ENCODE measurements at regions not wholly inside any gene's neighbourhood (a gene's known extent, or its start where the extent isn't known, plus 50 kb on each side); places are given as distances from the start of the nearest gene placed in this dataset.

- no peak overlapping the region for H3K4me3 ChIP-seq (ENCODE audit: low read depth, low read length)
These were observed 924.7 kb upstream of the ADGRL2 start for GRCh38 chr1:80876035-80876434.

DNA sequence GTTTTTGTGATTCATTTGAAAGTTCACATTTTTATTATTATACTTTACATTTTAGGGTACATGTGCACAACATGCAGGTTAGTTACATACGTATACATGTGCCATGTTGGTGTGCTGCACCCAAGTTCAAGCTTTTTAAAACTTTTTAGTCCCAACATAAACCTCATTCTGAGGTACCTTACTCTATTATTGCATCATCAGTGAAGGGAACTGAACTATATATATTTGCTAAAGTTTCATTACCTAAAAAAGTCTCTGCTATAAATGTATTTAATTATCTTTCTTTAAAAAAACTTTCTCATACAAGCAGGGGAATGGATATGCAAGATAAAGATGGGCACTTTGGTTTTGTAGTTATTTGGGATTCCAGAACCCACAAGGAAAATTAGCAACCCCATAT lies 931.4 kb upstream of the ADGRL2 start:
- H3K4me3 ChIP-seq (ENCODE audit: low read depth, low read length): no peak overlapping the region

DNA sequence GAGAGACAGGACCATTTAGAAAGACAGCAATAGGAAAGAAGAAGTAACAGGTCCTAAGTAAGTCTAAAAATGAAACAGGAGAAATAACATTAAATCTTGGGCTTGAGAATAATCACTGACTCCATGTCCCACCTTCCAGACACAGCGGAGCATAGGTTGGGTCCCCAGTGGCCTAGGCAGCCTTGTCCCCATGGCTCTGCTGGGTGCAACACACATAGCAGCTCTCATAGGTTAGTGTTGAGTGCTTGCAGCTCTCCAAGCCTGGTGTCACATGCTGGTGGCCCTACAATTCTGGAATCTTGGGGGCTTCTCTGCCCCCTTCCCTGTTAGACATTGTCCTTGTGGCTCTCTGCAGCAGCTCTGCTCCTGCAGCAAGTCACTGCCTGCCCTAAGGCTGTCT lies 952.8 kb upstream of the ADGRL2 start:
- no peak overlapping the region for H3K4me3 ChIP-seq (ENCODE audit: low read depth, low read length)

DNA sequence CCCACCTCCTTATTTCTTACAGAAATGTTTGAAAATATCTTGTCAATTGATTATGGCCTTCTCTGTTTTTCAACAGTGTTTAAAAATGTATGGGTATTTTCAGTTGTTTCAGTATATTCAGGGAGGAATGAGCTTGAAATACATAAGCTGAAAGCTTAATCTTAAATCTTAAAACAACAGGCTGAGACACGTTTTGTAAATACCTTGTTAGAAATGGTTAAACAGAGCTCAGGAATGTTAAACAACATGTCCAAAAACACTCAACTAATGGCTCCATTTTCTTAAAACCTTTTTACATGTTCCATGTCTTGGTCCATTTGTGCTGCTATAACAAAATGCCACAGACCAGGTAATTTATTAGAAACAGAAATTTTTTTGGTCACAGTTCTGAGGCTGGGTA lies 953.8 kb upstream of the ADGRL2 start:
- H3K4me3 ChIP-seq (ENCODE audit: low read depth, low read length): no peak overlapping the region

- H3K4me3 ChIP-seq (ENCODE audit: low read depth, low read length): no peak overlapping the region
These were observed 957.9 kb upstream of the ADGRL2 start for GRCh38 chr1:80842796-80843195.

GRCh38 chr1:80841261-80841660 lies 959.5 kb upstream of the ADGRL2 start:
- no peak overlapping the region for H3K4me3 ChIP-seq (ENCODE audit: low read depth, low read length)

GRCh38 chr1:80837066-80837465 lies 963.7 kb upstream of the ADGRL2 start:
- H3K4me3 ChIP-seq (ENCODE audit: low read depth, low read length): no peak overlapping the region

DNA sequence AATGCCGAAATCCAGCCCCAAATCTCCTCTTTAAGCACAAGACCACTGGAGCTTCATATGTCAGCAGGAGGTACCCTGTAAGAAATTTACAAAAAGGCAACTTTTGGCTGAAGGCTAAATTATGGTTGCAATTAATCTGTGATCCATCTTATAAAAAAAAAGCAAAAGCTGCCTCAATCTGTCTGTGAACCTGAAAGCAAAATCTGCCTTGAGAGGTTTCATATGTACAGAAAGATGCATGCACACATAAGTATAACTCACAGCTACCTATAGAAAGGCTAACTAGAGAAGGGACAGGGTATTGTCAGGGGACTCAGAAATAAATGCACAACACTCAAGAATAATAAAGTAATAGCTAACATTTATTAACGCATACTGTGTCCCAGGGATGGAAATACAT lies 964.2 kb upstream of the ADGRL2 start:
- no peak overlapping the region for H3K4me3 ChIP-seq (ENCODE audit: low read depth, low read length)

GRCh38 chr1:80827666-80828065 lies 973.1 kb upstream of the ADGRL2 start:
- no peak overlapping the region for H3K4me3 ChIP-seq (ENCODE audit: low read depth, low read length)

DNA sequence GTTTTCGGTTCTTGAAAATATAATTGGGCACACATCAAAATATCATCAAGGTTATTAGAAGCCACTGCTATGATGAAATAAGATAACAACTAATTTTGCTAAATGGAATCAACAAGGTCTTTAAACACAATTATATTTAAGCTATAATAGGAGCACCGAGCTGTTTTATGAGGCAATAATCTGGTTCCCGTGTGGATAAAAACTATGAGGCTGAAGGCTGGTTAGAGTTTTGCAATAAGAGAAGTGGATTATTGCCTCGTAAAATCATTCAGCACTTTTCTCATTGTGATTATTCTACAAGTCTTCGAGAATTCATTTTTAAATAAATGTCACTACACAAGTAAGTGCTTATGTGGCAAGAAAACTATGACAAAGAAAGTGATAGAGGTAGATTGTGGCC lies 975.7 kb upstream of the ADGRL2 start:
- no peak overlapping the region for H3K4me3 ChIP-seq (ENCODE audit: low read depth, low read length)

- no peak overlapping the region for H3K4me3 ChIP-seq (ENCODE audit: low read depth, low read length)
These were observed 982.5 kb upstream of the ADGRL2 start for GRCh38 chr1:80818211-80818610.

GRCh38 chr1:80807981-80808380 lies 992.8 kb upstream of the ADGRL2 start:
- no peak overlapping the region for H3K4me3 ChIP-seq (ENCODE audit: low read depth, low read length)

DNA sequence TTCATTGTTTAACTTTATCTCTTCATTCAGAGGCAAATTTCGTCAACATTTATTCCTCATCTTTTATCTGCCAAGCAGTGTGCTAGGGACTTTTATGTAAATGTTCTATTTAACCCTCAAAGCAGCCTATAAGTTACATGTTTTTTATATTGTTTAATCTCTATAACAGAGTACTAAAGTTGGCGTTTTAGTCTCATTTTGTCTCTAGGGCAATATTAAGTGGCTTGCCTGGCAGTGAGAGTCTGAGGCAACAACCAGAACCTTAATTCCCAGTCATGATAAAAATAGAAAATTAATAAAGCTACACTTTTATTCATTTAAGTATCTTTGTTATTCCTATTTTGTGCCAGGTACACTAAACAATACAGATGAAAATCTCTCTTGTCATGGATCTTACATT lies 994.3 kb upstream of the ADGRL2 start:
- H3K4me3 ChIP-seq (ENCODE audit: low read depth, low read length): no peak overlapping the region

DNA sequence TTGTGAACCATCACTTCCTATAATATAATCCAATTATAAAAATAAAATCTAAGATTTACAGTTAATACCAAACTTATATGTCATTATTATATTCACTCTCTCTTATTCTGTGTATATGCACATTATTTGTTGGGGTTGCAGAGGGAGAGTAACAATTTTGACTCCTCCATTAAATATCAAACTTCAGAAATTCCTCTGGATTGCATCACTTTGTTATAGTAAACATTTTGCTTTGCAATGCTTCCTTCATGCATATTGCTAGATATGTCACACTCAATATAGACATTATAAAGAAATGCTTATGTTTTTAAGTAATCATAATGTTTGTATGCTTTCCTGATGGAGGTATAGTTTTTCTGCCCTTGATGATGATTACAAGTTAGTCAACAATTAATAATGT lies 999.0 kb upstream of the ADGRL2 start:
- H3K4me3 ChIP-seq (ENCODE audit: low read depth, low read length): no peak overlapping the region

DNA sequence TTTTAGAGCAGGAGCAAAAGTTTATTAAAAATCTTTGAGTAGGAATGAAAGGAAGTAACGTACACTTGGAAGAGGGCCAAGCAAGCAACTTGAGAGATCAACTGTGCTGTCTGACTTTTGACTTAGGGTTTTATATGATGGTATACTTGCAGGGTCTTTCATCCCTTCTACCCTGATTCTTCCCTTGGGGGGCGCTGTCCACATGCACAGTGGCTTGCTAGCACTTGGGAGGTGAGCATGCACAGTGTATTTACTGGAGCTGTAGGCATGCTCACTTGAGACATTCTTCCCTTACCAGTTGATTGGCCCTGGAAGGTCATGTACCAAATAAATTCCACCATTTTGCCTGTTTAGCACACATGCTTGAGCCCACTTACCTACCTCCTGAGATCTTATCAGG lies 1001.3 kb upstream of the ADGRL2 start:
- no peak overlapping the region for H3K4me3 ChIP-seq (ENCODE audit: low read depth, low read length)

DNA sequence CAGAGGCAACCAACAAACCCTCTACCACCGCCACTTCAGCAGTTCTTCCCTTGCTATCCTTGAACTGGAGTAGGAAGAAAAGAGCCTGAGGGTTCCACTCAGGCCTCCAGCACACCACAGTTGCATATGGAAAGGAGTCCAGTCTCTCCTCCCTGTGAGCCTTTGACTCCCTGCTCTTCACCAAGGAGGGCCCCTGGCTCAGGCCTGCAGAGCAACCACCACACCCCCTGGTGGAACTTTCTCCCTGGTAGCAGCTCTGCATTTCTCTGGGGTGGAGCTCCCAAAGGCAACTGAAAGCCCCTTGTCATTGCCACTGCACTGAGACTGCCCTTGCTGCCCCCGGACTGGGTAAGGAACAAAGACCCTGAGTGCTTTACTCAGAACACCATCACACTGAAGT lies 1021.5 kb upstream of the ADGRL2 start:
- H3K4me3 ChIP-seq (ENCODE audit: low read depth, low read length): no peak overlapping the region

DNA sequence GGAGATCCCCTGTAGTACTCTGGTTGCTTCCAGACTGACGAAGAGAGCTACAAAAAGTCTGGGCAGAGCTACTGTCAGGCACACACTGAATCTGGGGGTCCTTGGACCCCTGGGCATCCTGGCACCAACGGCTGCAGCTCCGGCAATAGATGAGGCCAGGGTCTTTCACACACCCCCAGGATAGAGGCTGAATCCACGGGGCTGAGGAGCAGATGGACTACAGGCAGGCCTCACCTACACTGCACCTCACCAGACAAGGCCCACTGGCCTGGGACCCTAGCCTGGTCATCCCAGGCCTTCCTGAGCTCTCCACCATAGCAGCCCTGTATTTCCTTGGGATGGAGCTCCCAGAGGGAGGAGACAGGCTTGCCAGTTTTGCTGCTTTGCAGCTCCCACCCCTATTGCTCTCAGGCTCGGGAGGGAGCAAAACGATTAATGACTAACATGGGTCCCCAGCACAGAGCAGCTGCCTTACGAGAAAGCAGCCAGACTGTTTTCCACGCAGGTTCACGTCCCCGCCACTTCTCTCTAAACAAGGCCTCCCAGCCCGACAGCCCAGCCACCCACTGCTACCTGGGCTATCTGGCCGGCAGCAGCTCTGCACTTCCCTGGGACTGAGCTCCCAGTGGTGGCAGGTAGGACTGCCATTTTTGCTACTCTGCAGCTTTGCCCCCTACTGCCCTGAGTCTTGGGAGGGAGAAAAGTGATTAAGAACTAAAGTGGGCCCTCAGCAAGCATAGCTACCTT lies 1022.5 kb upstream of the ADGRL2 start:
- H3K4me3 ChIP-seq (ENCODE audit: low read depth, low read length): no peak overlapping the region

GRCh38 chr1:80776266-80776665 lies 1024.5 kb upstream of the ADGRL2 start:
- H3K4me3 ChIP-seq (ENCODE audit: low read depth, low read length): no peak overlapping the region

- no peak overlapping the region for H3K4me3 ChIP-seq (ENCODE audit: low read depth, low read length)
These were observed 1031.5 kb upstream of the ADGRL2 start for GRCh38 chr1:80769208-80769750.

DNA sequence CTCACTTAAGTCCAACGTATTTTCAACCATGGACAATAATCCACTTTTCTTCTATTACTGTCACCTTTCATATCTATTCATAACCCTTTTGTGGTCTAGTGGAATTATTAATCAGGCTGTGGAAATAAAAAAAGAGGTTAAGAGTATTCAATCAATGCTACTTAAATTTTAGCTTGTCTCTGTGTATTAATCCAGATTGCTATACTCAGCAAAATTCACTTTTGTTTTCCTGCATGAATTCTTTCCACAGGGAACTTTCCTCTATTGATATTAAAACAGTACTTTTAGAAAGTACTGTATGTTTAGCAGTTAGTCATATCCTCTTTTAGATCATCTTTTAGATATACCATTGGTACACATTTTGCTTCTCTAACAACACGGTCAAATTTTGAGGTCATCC lies 1033.0 kb upstream of the ADGRL2 start:
- no peak overlapping the region for H3K4me3 ChIP-seq (ENCODE audit: low read depth, low read length)

DNA sequence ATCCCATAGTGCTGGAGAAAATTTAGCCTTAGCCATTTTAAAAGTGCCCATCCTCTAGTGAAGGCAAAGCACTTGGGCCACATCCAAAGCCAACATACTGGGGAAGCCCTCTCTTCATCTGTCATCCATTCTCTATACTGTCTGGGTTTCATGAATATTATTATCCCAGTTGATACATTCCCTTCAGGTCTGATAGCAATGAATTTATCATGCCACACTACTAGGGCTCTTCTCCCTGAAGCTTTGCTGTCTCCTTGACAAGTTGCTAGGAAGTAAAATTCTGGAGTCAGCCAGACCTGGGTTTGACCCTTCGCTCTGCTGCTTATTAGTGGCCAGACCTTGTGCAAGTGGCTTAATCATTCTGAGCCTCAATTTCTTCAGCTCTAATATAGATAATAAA lies 1041.4 kb upstream of the ADGRL2 start:
- no peak overlapping the region for H3K4me3 ChIP-seq (ENCODE audit: low read depth, low read length)

DNA sequence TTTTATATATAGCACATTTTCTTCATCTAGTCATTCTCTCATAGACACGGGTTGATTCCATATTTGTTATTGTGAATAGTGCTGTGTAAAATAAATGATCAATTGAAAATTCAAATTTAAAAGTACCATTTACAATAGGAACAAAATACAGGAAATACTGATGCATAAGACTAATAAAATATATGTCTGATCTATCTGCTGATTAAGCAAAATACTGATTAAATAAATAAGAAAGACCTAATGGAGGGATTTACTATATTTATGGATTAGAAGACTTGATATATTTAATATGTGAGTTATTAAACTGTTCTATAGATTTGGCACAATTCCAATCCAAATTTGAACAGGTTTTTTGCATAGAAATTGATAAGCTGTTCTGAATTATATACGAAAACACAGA lies 1044.8 kb upstream of the ADGRL2 start:
- no peak overlapping the region for H3K4me3 ChIP-seq (ENCODE audit: low read depth, low read length)

- no peak overlapping the region for H3K4me3 ChIP-seq (ENCODE audit: low read depth, low read length)
These were observed 1049.5 kb upstream of the ADGRL2 start for GRCh38 chr1:80751204-80751603.

All from iPS-11a (cell line).